Limb (tissue), 2 donors: ENCODE measurements at regions not wholly inside any gene's neighbourhood (a gene's known extent, or its start where the extent isn't known, plus 50 kb on each side); places are given as distances from the start of the nearest gene placed in this dataset.

ENCODE experiments used
- DNase-seq, 2 donors: peaks; one replicate each; pipeline ENCODE4 v3.0.0-alpha.2; 2016; ENCODE audit errors: extremely low spot score in 2 of 2

GRCh38 chr4:53816561-53816960, 225.3 kb upstream of the LNX1 start:
- no peak for DNase-seq

- no peak for DNase-seq
These were observed 224.0 kb upstream of the LNX1 start for GRCh38 chr4:53815281-53815680.

DNA sequence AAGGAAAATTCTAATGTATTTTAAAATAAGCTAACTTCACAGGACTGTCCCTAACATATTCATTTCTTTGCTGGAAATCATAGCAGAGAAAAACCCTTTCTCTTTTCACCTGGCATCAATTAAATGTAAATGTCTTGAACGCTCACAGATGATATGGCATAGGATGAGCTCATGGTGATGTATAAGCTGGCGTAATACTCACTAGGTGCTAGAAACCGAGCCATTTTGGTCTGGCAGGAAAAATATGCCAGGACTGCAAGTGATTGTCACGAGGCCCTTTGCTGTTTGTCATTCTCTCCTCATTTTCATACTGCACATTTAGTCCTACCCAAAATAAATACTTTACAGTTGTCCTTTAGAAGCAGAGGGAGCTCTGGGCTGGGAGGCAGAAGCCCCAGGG, 222.7 kb upstream of the LNX1 start:
- no peak for DNase-seq

DNA sequence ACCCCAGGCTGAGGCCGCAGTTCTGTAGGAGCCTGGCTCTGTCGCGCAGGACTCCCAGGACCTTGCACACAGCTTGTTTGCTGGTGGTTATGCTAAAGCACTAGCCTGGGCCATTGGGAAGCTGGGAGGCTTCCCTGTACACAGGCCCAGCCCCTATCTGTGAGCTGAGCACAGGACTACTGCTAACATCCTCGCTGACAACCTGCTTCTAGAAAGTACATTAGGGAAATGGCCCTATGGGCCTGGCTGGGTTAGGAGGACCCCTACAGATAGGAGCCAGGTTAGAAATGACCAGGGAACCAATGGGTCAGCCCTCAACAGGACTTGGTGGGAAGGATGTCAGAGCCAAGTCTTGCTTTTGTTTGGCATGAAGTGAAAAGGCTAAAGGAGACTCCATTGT, 219.4 kb upstream of the LNX1 start:
- no peak for DNase-seq

DNA sequence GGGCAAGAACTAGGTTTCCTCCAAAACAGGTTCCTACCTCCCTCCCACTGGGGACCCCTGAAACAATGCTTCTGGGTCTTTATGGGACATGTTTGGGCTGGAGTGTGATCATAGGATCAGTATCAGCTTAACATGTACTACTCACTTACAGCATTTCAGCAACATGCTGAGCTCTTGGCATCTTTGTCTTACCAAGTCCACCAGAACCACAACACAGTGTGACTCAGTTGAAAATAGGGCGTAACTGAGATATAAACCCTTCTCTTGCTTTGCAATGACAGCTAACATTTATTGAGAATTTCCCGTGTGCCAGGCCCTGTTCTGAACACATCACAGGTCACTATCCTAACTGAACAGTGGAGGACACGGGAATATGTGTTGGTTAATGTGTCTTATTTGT, 218.5 kb upstream of the LNX1 start:
- DNase-seq, result no peak

- DNase-seq, result no peak
These were observed 214.0 kb upstream of the LNX1 start for GRCh38 chr4:53805291-53805690.

GRCh38 chr4:53804719-53805118, 213.4 kb upstream of the LNX1 start:
- no peak for DNase-seq

DNA sequence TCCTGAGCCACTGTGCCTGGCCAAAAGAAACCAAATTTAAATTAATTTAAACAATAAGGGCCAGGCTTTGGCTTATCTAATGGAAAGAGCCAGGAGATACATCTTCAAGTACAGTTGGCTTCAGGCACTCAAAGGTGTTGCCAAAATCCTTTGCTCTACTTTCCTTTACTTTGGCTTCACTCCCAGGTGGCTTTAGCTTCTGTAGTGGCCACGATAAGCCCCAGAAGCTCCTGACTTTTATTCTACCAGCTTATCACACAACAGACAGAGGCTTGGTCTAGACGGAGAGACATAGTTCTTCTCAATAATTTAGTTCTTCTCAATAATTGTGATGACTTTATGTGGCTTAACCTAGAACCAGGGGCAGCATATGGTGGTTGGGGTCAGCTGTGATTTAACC, 211.2 kb upstream of the LNX1 start:
- no peak for DNase-seq

DNA sequence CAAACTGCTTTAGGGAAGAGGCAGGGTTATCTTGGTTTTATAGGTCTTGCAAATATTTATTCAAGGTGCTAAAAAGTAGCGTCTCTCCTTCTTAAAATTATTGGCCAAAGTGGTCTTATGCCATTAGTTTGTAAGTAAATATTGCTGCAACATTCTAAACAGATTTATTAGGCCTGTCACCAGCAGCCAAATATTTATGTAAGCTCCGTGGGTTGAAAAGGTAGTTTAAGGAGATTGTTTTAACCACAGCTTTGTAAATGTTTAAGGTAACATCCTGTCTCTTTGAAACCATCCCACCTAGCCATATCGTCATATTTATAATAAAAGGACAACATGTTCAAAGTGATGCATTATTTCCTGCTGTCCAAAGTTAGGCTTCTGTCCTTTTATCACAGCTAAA, 210.1 kb upstream of the LNX1 start:
- DNase-seq, result no peak

- DNase-seq, result no peak
These were observed 209.5 kb upstream of the LNX1 start for GRCh38 chr4:53800741-53801140.

DNA sequence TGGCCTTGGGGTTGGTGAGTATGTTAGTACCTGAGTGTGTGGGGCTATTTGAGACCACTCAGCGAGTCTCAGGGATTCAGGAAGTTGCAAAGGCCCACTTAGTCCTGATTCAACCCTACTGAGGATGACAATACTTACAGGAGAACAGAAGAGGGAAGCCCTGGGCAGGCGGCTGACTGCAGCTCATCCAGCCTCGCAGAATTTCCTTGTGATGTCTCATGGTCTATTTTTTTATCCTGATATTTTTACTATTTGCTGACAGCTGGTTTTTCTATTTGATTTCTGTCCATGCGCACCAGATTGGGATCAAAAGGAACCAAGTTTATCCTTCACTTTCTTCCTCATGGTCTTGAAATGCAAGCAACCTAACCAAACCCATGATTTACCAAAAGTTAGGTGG, 201.8 kb upstream of the LNX1 start:
- DNase-seq, result no peak

DNA sequence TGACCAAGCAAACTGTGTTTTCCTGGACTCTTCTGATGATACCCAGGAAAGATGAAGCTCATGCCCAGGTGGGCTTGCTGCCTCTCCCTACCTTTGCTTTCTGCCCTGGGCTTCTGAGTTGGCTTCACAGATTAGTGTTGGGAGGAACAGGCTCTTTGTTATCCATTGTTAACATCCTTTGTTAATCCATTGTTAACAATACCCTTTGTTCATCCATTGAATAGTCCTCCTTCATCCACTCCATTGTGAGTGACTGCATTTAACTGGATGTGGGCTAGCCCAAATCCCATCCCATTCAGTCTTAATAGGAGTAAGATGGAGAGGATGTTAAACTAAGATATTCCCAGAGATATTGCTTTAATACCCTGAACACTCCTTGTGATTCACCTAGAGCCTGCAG, 199.0 kb upstream of the LNX1 start:
- DNase-seq, result no peak

DNA sequence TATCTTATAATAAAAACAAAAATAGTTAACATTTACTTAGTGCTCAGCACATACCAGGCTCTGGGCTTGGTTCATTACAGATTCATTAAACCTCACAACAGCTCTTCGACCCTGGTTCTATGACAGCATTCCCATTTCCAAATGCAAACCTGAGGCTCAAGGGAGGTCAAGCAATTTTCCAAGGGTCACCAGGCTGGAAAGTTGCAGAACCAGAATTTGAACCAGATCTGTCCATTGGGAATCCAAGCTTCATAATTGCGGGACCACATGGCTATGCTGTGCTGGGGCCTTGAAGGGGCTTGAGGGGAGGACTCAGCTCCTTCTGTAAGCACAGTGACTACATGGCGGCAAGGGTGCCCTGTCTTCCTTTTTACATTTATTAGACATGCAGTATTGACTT, 197.3 kb upstream of the LNX1 start:
- no peak for DNase-seq

DNA sequence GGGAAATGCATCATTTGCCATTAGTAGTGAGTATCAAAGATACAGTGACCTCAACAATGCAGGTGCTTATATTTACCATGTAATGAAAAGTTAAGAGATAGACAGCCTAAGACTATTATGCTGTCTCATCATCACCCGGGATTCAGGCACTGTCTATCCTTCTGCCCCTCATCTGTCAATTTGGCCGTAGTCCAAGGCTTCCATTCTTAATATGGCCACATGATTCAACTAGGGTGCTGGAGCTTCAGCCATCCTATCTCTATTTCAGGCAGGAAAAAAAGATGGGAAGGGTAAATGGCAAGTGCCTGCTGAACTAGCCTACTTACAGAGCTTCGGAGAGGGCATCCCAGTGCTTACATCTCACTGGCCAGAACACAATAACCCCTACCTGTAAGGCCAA, 196.7 kb upstream of the LNX1 start:
- no peak for DNase-seq

GRCh38 chr4:53786632-53787031, 195.3 kb upstream of the LNX1 start:
- peak in 1 of 2 donors; percentile 16 for DNase-seq

GRCh38 chr4:53785996-53786395, 194.7 kb upstream of the LNX1 start:
- no peak for DNase-seq

DNA sequence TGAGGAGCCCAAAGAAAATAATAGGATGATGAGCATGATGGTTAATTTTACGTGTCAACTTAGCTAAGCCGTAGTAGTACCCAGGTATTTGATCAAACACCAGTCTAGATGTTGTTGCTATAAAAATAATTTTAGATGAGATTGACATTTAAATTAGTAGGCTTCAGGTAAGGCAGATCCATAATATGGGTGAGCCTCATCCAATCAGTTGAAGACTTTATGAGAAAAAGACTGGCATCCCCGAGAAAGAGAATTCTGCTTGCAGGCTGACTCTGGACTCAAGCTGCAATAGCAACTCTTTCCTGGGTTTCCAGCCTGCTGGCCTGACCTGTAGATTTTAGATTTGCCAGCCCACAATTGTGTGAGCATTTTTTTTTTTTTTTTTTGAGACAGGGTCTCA, 192.8 kb upstream of the LNX1 start:
- no peak for DNase-seq

DNA sequence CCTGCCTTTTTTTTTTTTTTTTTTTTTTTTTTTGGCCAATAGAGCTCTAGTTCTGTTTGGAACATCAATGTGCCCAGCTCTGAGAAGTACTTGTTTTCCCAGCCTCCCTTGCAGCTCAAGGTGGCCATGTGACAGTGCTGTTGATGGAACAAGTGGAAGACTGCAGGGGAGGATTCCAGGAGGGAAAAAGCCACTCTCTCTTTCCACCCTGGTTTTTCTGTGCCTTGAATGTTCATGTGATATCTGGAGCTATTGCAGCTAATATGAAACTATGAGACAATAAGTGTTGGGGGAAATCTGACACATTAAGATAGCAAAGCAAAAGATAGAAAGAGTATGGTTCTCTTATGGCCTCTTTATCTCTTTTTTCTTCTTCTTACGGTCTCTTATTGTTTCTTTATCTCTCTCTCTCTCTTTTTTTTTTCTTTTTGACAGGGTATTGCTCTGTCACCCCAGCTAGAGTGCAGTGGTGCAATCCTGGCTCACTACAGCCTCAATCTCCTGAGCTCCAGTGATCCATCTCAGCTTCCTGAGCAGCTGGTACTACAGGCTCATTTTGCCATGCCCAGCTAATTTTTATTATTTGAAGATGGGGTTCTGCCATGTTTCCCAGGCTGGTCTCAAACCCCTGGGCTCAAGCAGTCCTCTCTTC, 192.0 kb upstream of the LNX1 start:
- DNase-seq, result no peak

DNA sequence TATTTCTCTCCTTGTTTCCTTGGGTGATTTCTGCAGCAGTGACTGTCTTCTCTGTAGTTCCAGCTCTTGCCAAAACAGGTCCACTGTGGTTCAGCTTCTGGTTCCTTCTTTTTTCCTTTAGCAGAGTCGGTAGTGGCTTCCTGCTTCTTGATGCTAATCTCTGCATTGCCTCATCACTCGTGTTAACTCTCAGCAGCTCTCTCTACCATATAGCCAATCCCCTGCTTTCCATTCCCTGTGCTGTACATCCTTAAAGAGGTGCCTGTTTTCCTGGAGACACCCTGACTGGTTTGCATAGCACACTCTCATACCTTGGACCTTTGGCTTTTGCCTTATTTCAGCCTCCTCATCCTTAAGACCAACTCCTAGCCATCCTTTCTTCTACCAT, 191.2 kb upstream of the LNX1 start:
- DNase-seq, result no peak

DNA sequence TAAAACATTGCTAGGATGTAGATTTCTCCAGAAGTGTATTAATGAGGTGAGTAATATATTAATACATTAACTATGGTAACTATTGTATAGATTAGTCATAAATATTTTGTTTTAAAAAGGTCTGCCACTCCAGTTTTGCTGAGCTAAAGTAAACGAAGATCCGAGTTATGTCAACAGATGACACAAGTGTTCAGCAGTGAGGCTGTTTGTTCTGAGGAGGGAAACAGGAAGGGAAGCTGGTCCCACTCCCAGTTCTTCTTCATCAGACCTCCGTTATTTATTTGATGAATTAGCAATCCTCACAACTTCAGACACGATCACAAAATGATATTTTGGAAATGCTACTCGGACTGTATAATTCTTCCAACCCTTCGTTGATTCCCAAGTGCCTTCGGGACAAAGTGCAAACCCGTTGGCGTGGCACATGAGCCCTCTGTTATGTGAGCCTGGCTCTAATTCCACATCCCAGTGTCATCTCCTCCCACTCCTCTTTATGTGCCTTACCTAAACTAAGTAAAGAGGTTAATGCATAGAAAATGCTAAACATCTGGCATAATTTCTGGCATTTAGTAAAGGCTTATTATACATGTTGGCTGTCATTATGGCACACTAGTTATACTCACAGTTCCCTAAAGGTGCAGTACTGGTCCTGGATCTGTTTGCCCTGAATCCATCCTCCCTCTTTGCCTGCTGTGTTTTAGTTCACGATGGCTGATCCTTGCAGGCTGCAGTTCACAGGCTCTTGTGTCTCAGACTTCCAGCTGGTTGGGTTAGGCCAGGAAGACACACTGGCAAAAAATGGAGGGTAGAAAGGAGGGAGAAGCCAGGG, 190.6 kb upstream of the LNX1 start:
- DNase-seq, result no peak

- DNase-seq, result no peak
These were observed 189.6 kb upstream of the LNX1 start for GRCh38 chr4:53780736-53781400.

DNA sequence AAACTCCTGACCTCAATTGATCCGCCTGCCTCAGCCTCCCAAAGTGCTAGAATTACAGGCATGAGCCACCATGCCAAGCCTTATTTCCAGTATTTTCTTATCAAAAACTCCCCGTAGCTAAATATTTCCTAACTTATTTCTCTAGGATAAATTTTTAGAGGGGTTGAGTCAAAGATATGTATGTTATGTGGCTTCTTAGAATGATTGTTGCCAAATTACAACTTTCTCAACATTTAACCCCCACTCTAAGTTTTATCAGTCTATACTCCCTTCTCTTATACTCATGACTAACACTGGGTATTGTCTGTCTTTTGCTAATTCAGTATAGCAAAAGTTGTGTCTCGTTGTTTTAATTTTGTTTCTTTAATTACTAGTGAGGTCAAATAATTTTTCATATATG, 187.7 kb upstream of the LNX1 start:
- DNase-seq, result no peak

GRCh38 chr4:53778155-53778554, 186.9 kb upstream of the LNX1 start:
- DNase-seq, result no peak
